H7 (cell line): ENCODE measurements at regions not wholly inside any gene's neighbourhood (a gene's known extent, or its start where the extent isn't known, plus 50 kb on each side); places are given as distances from the start of the nearest gene placed in this dataset.

Experiments
- DNase-seq: peaks from one replicate; pipeline ENCODE4 v3.0.0; 2012
- H3K27me3 ChIP-seq: 2 replicates; pipeline ENCODE4 v1.6.0; 2011; ENCODE audit warnings: mild to moderate bottlenecking, low read length; ENCODE audit not compliant: control insufficient read depth, insufficient read depth
- H3K36me3 ChIP-seq: replicated peaks from 2 replicates; pipeline ENCODE4 v1.5.1; 2011; ENCODE audit warnings: low read length; ENCODE audit not compliant: control insufficient read depth, insufficient read depth
- H3K4me3 ChIP-seq: 2 replicates; pipeline ENCODE4 v1.5.1; 2011; ENCODE audit warnings: low read depth, mild to moderate bottlenecking, control low read depth, low read length, moderate library complexity; ENCODE audit not compliant: insufficient read depth

DNA sequence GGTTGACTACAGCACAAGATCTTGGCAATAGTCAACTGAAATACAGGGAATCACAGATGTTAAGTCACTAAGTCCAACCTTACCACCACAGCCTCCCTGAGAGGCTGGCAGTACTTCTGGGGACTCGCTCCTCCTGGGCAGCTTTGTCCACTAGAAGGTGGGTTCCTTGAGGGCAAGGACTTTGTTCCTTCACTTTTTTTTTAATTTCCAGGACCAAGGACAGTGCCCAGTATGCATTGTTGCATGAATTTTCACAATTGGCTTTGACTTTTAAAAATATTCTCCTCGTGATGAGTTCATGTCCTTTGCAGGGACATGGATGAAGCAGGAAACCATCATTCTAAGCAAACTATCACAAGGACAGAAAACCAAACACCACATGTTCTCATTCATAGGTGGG, 96.7 kb upstream of the IGSF21 start:
- no peak overlapping the region for H3K4me3 ChIP-seq
- no peaks in the 10 kb centered on the region for H3K36me3 ChIP-seq
- DNase-seq, result no peak
- H3K27me3 ChIP-seq, result peaks cover 2% of the 10 kb centered on the region

DNA sequence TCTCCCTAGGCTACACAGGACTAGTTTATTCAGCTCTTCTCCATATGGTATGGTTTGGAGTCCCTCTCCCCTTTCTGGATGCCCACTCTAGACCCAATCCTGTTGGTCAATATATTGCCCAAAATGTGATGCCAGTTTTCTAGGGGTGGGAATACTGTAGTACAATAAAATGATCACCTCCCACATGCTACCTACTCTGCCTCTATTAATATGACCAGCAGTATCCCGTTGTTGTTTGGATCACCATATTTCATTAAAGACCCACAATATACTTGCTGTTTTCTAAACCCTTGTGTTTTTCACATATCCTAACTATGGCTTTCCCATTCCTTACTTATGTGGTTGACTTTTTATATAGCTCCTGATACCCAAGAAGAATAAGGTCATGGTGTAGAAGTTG, 95.9 kb upstream of the IGSF21 start:
- no peaks in the 10 kb centered on the region for H3K36me3 ChIP-seq
- H3K4me3 ChIP-seq, result no peak overlapping the region
- DNase-seq, result no peak
- no peaks in the 10 kb centered on the region; the same call in 1 of the 2 replicates for H3K27me3 ChIP-seq

DNA sequence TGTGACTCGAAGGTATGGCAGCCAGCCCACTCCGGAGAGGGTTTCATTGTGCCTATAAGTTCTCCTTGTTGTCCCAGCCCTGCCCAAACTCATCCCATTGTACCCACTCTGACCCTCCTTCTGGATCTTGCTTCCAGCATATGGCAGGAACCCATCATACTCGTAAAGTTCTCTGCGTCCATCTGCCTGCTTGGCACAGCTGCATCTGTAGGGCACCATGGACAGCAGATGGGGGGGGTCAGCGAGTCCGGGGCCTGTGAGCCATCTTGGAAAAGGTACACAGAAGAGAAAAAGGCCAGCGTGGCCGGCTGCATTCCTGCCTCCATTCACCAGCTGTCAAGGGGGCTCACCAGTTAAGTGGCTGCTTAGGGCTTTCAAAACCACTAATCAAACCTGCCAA, 94.9 kb upstream of the IGSF21 start:
- no peaks in the 10 kb centered on the region for H3K36me3 ChIP-seq
- no peaks in the 10 kb centered on the region; the same call in 1 of the 2 replicates for H3K27me3 ChIP-seq
- no peak overlapping the region for H3K4me3 ChIP-seq
- DNase-seq, result no peak

DNA sequence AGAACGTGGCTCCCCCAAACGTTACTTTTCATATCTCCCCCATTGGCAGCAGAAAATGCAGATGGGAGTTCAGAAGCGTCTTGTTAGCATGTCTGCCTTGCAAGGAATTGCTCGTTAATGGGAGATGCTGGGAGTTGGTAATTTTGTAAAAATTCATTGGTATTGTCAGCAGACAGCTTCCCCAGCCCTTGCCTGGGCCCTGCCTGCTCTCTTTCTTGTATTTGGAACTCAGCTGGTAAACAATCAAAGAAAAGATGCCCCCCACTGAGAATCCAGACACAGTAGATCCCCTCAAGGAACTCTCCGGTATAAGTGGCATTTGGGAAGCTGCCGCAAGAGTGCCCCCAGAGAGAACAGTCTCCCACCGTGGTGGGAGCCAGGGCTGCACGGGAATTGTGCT, 94.4 kb upstream of the IGSF21 start:
- DNase-seq, result no peak

DNA sequence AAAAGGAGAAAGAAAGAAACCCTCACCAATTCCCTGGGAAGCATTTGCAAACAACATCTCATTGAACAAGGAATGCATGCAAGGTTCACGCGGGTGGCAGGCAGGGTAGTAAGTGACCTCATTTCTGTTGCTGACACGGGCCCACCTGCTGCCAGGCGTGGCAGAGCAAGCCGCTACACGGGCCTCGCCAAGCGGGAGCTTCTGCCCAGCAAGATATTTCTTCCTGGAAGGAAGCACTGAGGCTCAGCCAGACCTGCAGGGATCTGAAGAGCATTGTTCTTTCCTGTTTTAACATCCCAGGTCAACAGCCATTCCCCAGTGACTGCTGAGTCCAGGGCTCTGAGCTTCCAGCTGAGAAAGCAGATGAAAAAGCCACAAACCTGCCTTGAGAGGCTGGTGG, 91.9 kb upstream of the IGSF21 start:
- DNase-seq, result no peak
- H3K27me3 ChIP-seq, result peaks cover 2% of the 10 kb centered on the region; the same call in 1 of the 2 replicates
- H3K4me3 ChIP-seq, result no peak overlapping the region
- no peaks in the 10 kb centered on the region for H3K36me3 ChIP-seq

More for the DNA sequence above, 94.4 kb upstream of the IGSF21 start:
- no peak overlapping the region for H3K4me3 ChIP-seq
- H3K27me3 ChIP-seq, result no peaks in the 10 kb centered on the region; the same call in 1 of the 2 replicates
- no peaks in the 10 kb centered on the region for H3K36me3 ChIP-seq

DNA sequence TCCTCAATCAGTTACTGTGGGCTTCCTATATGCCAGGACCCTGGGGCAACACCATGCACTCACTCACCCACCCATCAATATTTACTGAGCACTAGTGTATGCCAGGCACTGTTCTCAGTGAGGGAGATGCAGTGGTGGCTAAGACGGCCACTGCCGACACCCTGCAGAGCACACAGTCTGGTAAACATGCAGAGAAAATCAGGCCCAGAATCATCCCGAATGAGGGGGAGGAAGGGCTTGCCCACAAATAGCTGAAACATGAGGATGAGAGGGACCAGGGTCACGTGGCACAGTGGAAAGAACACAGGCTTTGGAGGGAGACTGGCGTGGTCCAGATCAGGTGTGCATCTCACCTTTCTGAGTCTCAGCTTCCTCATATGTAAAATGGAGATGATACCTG, 89.2 kb upstream of the IGSF21 start:
- Histone ChIP-seq H3K4me3 (no peak overlapping the region), H3K27me3 (peaks cover 2% of the 10 kb centered on the region; the same call in 1 of the 2 replicates), H3K36me3 (no peaks in the 10 kb centered on the region)
- no peak for DNase-seq

DNA sequence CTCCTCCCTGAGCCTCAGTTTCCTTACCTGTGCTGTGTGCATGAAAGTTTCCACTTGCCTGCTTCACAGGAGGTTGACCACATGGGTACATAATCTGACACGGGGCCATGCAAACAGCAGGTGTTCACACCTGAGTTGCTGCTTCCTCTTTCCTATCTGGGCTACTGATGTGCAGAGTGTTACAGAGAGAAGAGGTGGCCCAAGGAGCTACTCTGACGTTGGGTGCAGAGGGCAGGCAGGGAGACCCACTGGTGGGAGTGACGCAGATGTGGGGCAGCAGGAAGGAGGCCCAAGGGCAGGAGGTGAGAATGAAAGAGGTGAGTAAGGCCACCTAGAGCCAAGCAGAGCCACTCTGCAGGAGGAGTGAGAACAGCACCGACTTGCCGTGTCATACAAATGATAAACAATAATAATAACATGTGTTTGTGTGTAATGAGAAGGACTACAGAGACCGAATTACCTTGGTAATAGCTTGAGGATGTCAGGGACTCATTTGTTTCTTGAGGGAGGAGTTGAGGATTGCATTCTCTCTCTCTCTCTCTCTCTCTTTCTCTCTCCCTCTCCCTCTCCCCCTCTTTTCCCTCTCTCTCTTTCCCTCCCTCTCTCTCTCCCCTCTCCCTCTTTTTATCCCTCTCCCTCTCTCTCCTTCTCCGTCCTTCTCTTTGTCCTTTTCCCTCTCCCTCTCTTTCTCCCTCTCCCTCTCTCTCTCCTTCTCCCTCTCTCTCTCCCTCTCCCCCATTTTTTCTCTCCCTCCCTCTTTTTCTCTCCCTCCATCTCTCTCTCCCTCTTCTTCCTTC, 87.4 kb upstream of the IGSF21 start:
- no peak for DNase-seq
- Histone ChIP-seq H3K4me3 (no peak overlapping the region), H3K36me3 (no peaks in the 10 kb centered on the region), H3K27me3 (peaks cover 4% of the 10 kb centered on the region; the same call in 1 of the 2 replicates)

GRCh38 chr1:18021242-18021641, 86.4 kb upstream of the IGSF21 start:
- no peak for DNase-seq
- Histone ChIP-seq H3K36me3 (no peaks in the 10 kb centered on the region), H3K27me3 (peaks cover 4% of the 10 kb centered on the region; the same call in 1 of the 2 replicates), H3K4me3 (no peak overlapping the region)

DNA sequence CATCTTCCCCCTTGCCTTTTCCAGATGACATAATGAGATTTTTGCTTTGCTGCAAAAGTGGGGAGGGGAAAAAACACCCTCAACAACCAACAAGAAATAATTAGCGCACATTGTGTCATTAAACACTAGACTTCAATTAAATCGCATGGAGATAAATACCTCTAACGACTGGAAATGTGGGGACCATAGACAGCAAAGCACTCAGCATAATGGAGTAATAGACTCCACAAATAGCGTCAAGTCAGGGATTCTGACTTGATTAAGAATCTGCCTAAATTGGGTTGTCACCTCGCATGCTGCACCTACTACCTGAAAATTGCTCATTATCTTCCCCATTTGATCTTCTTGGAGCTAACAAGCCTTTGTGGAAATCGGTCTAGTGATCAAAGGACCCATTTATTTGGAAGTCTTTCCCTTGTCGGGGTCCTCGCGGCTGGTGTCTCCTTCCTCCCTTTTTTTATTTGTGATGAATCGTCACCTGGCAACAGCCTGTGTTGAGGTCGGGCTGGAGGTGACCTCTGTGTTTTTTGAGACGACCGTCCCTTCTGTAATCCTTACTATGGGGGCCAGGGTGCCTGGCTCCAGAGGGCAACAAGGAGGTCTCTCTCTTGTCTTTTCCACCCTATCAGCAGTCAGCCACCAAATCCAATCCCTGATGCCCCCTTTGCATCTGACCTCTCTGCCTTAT, 75.3 kb upstream of the IGSF21 start:
- no peak overlapping the region for H3K4me3 ChIP-seq
- DNase-seq, result no peak
- peaks cover 4% of the 10 kb centered on the region; the same call in 1 of the 2 replicates for H3K27me3 ChIP-seq
- H3K36me3 ChIP-seq, result no peaks in the 10 kb centered on the region

- no peaks in the 10 kb centered on the region; the same call in 1 of the 2 replicates for H3K27me3 ChIP-seq
- H3K36me3 ChIP-seq, result no peaks in the 10 kb centered on the region
- DNase-seq, result no peak
- H3K4me3 ChIP-seq, result no peak overlapping the region
These were observed 72.5 kb upstream of the IGSF21 start for GRCh38 chr1:18035145-18035544.

- no peak for DNase-seq
- Histone ChIP-seq H3K27me3 (no peaks in the 10 kb centered on the region; the same call in 1 of the 2 replicates), H3K36me3 (no peaks in the 10 kb centered on the region), H3K4me3 (no peak overlapping the region)
These were observed 69.9 kb upstream of the IGSF21 start for GRCh38 chr1:18037651-18038050.

- no peak overlapping the region for H3K4me3 ChIP-seq
- no peaks in the 10 kb centered on the region for H3K36me3 ChIP-seq
- DNase-seq, result no peak
- no peaks in the 10 kb centered on the region; the same call in 1 of the 2 replicates for H3K27me3 ChIP-seq
These were observed 69.5 kb upstream of the IGSF21 start for GRCh38 chr1:18038051-18038450.

DNA sequence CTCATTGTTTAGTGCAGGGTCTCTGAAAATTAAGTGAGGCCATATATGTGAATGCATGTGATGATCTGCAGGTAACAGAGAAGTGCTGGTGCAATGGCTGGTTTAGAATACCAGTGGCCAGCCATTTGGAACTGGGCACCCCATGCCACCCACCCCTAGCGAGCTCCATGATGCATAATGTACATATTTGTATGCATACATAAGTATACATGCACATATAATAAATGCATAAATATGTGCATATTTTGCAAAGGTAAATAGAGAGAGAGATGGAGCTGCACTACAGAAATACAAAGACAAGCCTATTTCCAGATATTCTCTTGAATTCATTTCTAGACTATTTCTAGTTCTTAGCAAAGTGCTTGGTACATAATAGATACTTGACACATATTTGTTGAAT, 68.5 kb upstream of the IGSF21 start:
- Histone ChIP-seq H3K4me3 (no peak overlapping the region), H3K36me3 (no peaks in the 10 kb centered on the region), H3K27me3 (no peaks in the 10 kb centered on the region; the same call in none of the 2 replicates)
- DNase-seq, result no peak

GRCh38 chr1:18041102-18041501, 66.5 kb upstream of the IGSF21 start:
- Histone ChIP-seq H3K4me3 (no peak overlapping the region), H3K27me3 (peaks cover 3% of the 10 kb centered on the region), H3K36me3 (no peaks in the 10 kb centered on the region)
- DNase-seq, result no peak
